H1 (cell line): ENCODE measurements at regions not wholly inside any gene's neighbourhood (a gene's known extent, or its start where the extent isn't known, plus 50 kb on each side); places are given as distances from the start of the nearest gene placed in this dataset.

Source experiments
- CTCF ChIP-seq, 3 experiments: IDR thresholded peaks; 1 replicate in 2 of 3; 2 replicates in 1 of 3; pipeline versions ENCODE4 v1.5.1 to v1.6.1; 2011; ENCODE audit warnings: low read length in 3 of 3, mild to moderate bottlenecking in 3 of 3, inconsistent platforms in 2 of 3, low read depth in 1 of 3, moderate library complexity in 1 of 3; ENCODE audit not compliant: insufficient read depth in 1 of 3; ENCODE audit errors: control extremely low read depth in 1 of 3
- EP300 ChIP-seq, 2 experiments: IDR thresholded peaks; 1 replicate in 1 of 2; 2 replicates in 1 of 2; pipeline ENCODE4 v1.6.1; 2011 to 2012; ENCODE audit warnings: low read depth in 2 of 2, low read length in 2 of 2, mild to moderate bottlenecking in 2 of 2, borderline replicate concordance in 1 of 2, inconsistent platforms in 1 of 2, moderate library complexity in 1 of 2
- EZH2 ChIP-seq: fragments of 200-600 bp; sonication (generic); IDR thresholded peaks from 2 replicates; pipeline ENCODE4 v1.7.1; 2012; ENCODE audit warnings: low read depth, mild to moderate bottlenecking, moderate library complexity, low read length, inconsistent platforms; ENCODE audit not compliant: severe bottlenecking
- MAX ChIP-seq: IDR thresholded peaks from 2 replicates; pipeline ENCODE4 v1.6.1; 2012; ENCODE audit warnings: inconsistent platforms

GRCh38 chr4:1518997-1519700 is 112.9 kb upstream of the NKX1-1 start:
- TF ChIP-seq EZH2, result no peak
- no peak for TF ChIP-seq CTCF (IDR thresholded peaks at IDR 0.05; ENCODE audit: control extremely low read depth in 1 of 3, insufficient read depth in 1 of 3, low read depth in 1 of 3, low read length in 3 of 3)
- TF ChIP-seq MAX, result no peak
- TF ChIP-seq EP300 (IDR thresholded peaks at IDR 0.05; ENCODE audit: borderline replicate concordance in 1 of 2, low read depth in 2 of 2, low read length in 2 of 2), result no peak
